ENCODE measurements at regions not wholly inside any gene's neighbourhood (a gene's known extent, or its start where the extent isn't known, plus 50 kb on each side); places are given as distances from the start of the nearest gene placed in this dataset.

- POLR2A ChIA-PET, result no interaction called here
- no peaks in the 10 kb centered on the region for H3K9me3 ChIP-seq
- CTCF ChIA-PET, result no interaction called here
- no peak for DNase-seq
- H3K36me3 ChIP-seq (ENCODE audit: control insufficient read depth, insufficient read depth, low read length), result no peaks in the 10 kb centered on the region
- H3K9me3 Mint-ChIP-seq (ENCODE audit: unreplicated experiment), result no peaks in the 10 kb centered on the region
- H3K27me3 ChIP-seq (replicated peaks; ENCODE audit: control insufficient read depth, insufficient read depth, low read length), result peaks cover 2% of the 10 kb centered on the region
- intact Hi-C loops (cut with micrococcal nuclease; ENCODE audit: unreplicated experiment), result no loop called here
- peaks cover 6% of the 10 kb centered on the region for H3K27me3 Mint-ChIP-seq (ENCODE audit: insufficient read depth, unreplicated experiment)
- H3K4me1 Mint-ChIP-seq (ENCODE audit: low read depth, unreplicated experiment), result peaks cover 7% of the 10 kb centered on the region
- no peak overlapping the region for H3K4me3 Mint-ChIP-seq (ENCODE audit: unreplicated experiment)
- BruUV-seq (replicated peaks), result no TSS peak
- no peaks in the 10 kb centered on the region for H3K36me3 Mint-ChIP-seq (ENCODE audit: insufficient read depth, unreplicated experiment)
- H3K4me3 ChIP-seq (ENCODE audit: low read depth, low read length), result no peak overlapping the region
- TF ChIP-seq CTCF (IDR thresholded peaks at IDR 0.05; ENCODE audit: insufficient read depth in 1 of 2, low read depth in 1 of 2, low read length in 1 of 2, severe bottlenecking in 1 of 2, unreplicated experiment in 1 of 2), result no peak
- H3K27ac Mint-ChIP-seq (ENCODE audit: unreplicated experiment), result no peak overlapping the region
- H3K4me1 ChIP-seq, result peaks cover 4% of the 10 kb centered on the region; the same call in 1 of the 2 replicates
These were observed 55.9 kb downstream of the ZBTB18 start for GRCh38 chr1:244106837-244107493.

- Mint-ChIP-seq H3K9me3 (ENCODE audit: unreplicated experiment) (no peaks in the 10 kb centered on the region), H3K4me3 (ENCODE audit: unreplicated experiment) (no peak overlapping the region), H3K27ac (ENCODE audit: unreplicated experiment) (no peak overlapping the region), H3K36me3 (ENCODE audit: insufficient read depth, unreplicated experiment) (no peaks in the 10 kb centered on the region), H3K27me3 (ENCODE audit: insufficient read depth, unreplicated experiment) (peaks cover 7% of the 10 kb centered on the region), H3K4me1 (ENCODE audit: low read depth, unreplicated experiment) (no peaks in the 10 kb centered on the region)
- ChIA-PET CTCF (no interaction called here), POLR2A (no interaction called here)
- DNase-seq, result no peak
- Histone ChIP-seq H3K27me3 (replicated peaks; ENCODE audit: control insufficient read depth, insufficient read depth, low read length) (peaks cover 2% of the 10 kb centered on the region), H3K36me3 (ENCODE audit: control insufficient read depth, insufficient read depth, low read length) (no peaks in the 10 kb centered on the region), H3K4me3 (ENCODE audit: low read depth, low read length) (no peak overlapping the region), H3K9me3 (no peaks in the 10 kb centered on the region), H3K4me1 (no peaks in the 10 kb centered on the region)
- intact Hi-C loops (cut with micrococcal nuclease; ENCODE audit: unreplicated experiment), result no loop called here
- no peak for TF ChIP-seq CTCF (IDR thresholded peaks at IDR 0.05; ENCODE audit: insufficient read depth in 1 of 2, low read depth in 1 of 2, low read length in 1 of 2, severe bottlenecking in 1 of 2, unreplicated experiment in 1 of 2)
- BruUV-seq (replicated peaks), result no TSS peak
These were observed 59.9 kb downstream of the ZBTB18 start for GRCh38 chr1:244111027-244111426.

GRCh38 chr1:244112041-244112440 lies 61.0 kb downstream of the ZBTB18 start:
- no TSS peak for BruUV-seq (replicated peaks)
- no peak for TF ChIP-seq CTCF (IDR thresholded peaks at IDR 0.05; ENCODE audit: insufficient read depth in 1 of 2, low read depth in 1 of 2, low read length in 1 of 2, severe bottlenecking in 1 of 2, unreplicated experiment in 1 of 2)
- Mint-ChIP-seq H3K9me3 (ENCODE audit: unreplicated experiment) (peaks cover 9% of the 10 kb centered on the region), H3K27me3 (ENCODE audit: insufficient read depth, unreplicated experiment) (peaks cover 7% of the 10 kb centered on the region), H3K4me3 (ENCODE audit: unreplicated experiment) (no peak overlapping the region), H3K4me1 (ENCODE audit: low read depth, unreplicated experiment) (no peaks in the 10 kb centered on the region), H3K36me3 (ENCODE audit: insufficient read depth, unreplicated experiment) (no peaks in the 10 kb centered on the region), H3K27ac (ENCODE audit: unreplicated experiment) (no peak overlapping the region)
- intact Hi-C loops (cut with micrococcal nuclease; ENCODE audit: unreplicated experiment), result no loop called here
- Histone ChIP-seq H3K4me1 (no peaks in the 10 kb centered on the region), H3K27me3 (replicated peaks; ENCODE audit: control insufficient read depth, insufficient read depth, low read length) (peaks cover 2% of the 10 kb centered on the region), H3K9me3 (no peaks in the 10 kb centered on the region), H3K4me3 (ENCODE audit: low read depth, low read length) (no peak overlapping the region), H3K36me3 (ENCODE audit: control insufficient read depth, insufficient read depth, low read length) (no peaks in the 10 kb centered on the region)
- ChIA-PET CTCF (no interaction called here), POLR2A (no interaction called here)
- no peak for DNase-seq

Measured in Caco-2 (cell line).